HG03565 (cell line): ENCODE measurements at regions not wholly inside any gene's neighbourhood (a gene's known extent, or its start where the extent isn't known, plus 50 kb on each side); places are given as distances from the start of the nearest gene placed in this dataset.

ENCODE experiments used
- ATAC-seq: cut with Tn5 transposase; IDR thresholded peaks from one replicate; pipeline ENCODE4 v1.9.1; 2021; ENCODE audit warnings: mild to moderate bottlenecking, moderate library complexity; ENCODE audit not compliant: unreplicated experiment

GRCh38 chr2:180482696-180483095 is 475.6 kb upstream of the CWC22 start:
- ATAC-seq: no peak

DNA sequence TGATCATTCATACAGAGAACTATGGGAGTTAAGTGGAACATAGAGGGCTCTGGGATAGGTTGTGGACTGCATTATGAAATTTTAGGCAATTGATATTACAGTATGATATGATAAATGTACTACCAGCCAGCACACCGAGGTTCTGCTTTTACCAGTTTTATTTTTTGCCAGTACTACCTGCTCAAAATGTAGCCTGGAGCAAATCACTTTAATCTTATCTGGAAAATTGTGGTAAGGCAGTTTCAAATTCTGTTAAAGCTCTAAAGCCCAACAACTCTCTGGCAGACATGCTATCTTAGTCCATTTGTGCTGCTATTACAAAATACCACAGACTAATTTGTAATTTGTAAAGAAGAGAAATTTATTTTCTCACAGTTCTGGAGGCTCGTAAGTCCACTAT is 474.9 kb upstream of the CWC22 start:
- ATAC-seq: no peak

DNA sequence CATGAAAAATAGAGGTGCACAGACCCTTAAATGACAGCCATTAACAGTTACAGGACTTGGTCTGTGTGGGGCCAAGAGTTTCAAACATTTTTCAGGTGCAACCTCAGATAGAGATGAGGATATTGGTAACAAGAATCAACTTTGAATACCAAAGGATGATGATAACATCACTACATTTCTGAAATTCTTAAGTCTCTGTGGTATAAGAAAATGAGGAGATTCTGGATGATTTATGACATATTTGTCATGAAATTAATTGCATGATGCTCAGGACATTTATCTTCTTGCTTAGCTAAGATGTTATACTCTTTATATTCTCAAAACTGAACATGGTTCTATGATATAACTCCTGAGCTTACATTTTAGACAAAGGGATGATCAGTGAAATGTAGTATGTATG is 471.8 kb upstream of the CWC22 start:
- no peak for ATAC-seq

- ATAC-seq: no peak
These were observed 467.6 kb upstream of the CWC22 start for GRCh38 chr2:180474716-180475115.

- no peak for ATAC-seq
These were observed 466.4 kb upstream of the CWC22 start for GRCh38 chr2:180473456-180473855.

DNA sequence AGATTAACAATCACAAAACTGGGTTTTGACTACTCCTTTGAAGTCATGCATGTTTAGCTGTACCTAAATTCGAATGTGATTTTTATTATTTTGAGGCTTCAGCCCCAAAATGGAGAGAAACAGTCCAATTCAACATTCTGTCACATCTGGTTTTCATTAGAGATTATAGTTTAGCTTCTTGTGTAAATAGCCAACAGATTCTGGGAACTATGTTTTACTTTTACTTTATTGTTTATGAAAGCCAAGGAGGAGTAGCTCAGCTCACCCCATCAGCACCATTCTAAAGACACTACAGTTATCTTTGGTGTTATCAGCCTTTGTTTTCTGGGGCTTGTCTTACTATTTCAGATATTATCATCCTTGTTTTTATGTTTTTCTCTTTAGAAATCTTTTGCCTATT is 465.0 kb upstream of the CWC22 start:
- ATAC-seq: no peak

DNA sequence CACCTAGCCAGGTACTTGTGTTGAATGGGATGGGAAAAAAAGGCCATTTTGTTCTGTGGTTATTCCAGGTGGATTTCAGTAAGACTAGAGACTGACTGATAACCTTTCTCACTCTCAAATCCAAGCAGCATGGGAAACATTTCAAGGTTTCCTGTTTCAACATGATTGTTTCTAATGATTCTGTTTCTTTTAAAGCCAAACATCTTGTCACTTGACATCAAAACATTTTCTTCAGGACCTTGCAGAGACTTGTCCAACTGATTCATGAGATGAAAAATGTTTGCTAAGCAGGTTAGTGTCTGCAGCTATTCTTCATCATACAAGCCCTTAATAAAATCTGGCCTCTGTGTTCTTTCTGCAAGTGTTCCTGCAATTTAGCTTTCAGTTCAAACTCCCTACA is 456.5 kb upstream of the CWC22 start:
- no peak for ATAC-seq

DNA sequence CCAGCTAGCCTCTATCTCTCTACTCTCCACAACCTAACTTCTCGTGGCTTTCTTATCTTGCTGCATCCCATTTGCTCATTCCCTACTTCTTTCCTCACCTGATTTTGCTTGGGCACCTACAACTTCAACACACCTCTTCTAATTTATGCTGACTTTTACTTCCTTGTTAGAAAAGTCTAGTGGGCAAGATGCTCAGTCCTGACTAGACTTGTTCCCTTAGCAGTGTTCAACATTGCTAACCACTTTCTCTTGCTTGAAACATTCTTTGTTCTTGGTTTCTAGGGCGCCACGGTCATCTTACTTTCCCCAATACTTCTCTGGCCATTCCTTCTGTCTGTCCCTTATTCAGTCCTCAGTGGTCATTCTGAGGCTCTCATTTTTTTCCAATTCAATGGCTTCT is 454.7 kb upstream of the CWC22 start:
- ATAC-seq: no peak

- ATAC-seq: no peak
These were observed 449.7 kb upstream of the CWC22 start for GRCh38 chr2:180456801-180457200.

DNA sequence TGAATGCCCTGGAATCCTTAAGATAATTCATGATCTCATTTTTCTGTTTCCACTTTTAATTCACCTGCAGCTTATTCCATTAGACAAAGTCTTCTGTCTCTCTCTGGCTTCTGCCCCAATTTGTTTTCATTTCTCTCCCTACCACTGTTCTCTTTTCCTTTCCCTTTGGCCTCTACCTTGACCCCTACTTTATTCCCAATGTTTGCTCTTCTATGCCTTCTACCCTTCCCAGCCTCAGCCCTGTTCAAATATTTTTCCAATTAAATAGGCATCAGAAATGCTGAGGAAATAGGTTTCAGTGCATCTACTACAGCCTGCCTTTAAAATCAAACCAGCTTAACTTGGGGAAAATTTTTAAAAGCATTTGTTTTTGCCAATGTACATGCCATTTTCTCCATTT is 443.7 kb upstream of the CWC22 start:
- ATAC-seq: no peak

GRCh38 chr2:180449171-180449915 is 442.2 kb upstream of the CWC22 start:
- ATAC-seq: no peak

- ATAC-seq: no peak
These were observed 439.4 kb upstream of the CWC22 start for GRCh38 chr2:180446492-180446891.

DNA sequence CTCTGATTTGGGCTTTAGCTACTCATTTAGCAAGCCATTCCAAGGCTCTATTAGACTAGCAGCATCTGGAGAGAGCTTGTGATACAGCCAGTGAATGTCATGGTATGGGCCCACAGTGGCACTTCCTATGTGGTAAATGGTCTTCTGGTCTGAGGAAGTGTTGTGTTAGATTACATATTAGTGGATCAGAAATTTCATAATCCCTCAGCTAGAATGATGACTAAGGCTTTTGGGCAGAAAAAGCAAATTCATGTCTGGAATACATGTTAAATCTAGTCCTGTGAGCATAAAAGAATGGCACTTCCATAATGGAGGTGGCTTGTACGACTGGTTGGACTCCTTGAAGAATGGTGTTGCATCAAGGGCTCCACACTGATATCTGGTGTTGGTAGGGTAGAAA is 436.8 kb upstream of the CWC22 start:
- no peak for ATAC-seq

DNA sequence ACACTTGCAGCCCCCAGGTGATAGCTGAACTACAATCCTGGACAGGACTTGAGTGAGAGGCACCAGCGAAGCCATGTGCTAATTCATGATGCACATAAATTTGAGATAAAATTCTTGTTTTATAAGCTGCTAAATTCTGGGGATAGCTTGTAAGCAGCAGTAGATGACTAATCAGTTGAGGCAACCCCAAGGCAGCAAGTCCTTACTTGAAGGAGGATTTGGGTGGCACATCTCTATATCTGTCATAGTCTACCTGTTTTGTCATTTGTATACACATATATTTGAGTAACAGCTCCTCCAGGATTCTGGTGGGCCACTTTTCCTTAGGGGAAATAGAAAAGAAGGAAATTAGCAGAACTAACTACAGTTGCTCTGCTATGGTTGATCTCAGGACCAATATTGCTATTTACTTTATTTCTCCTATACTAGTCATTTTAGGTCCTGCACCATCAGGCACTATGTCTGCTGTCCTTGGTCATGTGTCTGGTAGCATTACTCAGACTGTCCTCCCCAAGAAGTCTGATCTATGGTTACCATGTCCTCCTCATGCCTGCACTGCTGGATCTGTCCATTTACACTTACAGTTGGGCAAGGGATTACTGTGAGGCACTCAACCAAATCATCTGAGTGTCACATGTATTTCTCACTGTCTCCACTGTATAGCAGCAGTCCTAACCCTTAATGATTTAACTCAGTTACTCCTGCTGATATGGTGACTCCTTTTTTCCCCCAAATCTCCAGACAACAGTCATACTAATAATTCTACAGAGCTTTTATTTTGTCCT is 436.0 kb upstream of the CWC22 start:
- ATAC-seq: no peak

GRCh38 chr2:180419212-180419611 is 412.1 kb upstream of the CWC22 start:
- ATAC-seq: no peak

GRCh38 chr2:180416627-180417026 is 409.5 kb upstream of the CWC22 start:
- no peak for ATAC-seq

DNA sequence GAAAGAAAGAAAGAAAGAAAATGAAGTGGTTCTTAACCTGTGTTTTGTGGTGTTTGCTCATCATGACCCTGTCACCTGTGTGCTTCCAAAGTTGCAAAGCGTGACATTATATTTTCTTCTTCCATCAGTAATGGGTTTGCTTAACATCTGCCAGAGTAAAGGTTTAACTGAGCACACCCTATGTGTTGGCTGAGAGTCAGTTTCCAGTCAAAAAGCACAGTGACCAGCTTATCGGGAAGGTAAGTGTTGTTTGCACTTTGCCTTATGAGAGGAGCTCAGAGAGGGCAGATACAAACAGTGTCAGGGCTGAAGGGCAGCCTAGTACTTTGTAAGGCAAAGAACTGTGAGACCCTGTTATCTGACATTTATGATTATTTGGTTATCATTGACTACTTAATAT is 406.2 kb upstream of the CWC22 start:
- no peak for ATAC-seq

GRCh38 chr2:180412219-180412618 is 405.1 kb upstream of the CWC22 start:
- no peak for ATAC-seq

- no peak for ATAC-seq
These were observed 404.6 kb upstream of the CWC22 start for GRCh38 chr2:180411661-180412060.

DNA sequence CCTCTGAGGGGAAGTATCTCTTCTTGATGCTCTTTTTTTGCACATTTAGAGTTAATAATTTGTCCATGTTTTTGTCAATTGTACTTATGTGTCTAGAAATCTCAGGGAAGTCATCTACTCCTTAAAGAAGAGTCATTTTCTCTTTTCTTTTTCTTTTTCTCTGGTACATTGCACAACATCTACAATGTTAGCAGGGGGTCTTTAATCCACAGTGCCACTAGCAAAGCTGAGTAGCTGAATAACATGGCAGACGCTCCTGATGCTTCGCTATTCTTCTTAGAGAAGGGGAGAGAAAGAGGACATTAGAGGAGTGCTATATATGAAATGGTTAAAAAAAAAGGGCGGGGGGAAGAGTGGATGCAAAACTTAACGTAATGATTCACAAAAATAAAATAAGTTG is 399.6 kb upstream of the CWC22 start:
- no peak for ATAC-seq

GRCh38 chr2:180405520-180405919 is 398.4 kb upstream of the CWC22 start:
- ATAC-seq: no peak

DNA sequence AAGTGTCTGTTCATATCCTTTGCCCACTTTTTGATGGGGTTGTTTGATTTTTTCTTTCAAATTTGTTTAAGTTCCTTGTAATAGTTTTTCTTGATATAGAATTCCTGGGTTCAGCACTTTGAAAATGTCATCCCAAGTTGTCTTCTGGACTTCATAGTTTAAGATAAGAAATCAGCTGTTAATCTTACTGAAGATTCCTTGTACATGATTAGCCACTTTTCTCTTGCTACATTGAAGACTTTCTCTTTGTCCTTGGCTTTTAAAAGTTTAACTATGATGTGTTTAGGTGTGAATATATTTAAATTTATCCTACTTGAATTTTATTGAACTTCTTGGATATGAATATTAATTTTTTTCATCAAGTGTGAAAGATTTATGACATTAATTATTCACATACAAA is 387.2 kb upstream of the CWC22 start:
- no peak for ATAC-seq
